ENCODE measurements at regions not wholly inside any gene's neighbourhood (a gene's known extent, or its start where the extent isn't known, plus 50 kb on each side); places are given as distances from the start of the nearest gene placed in this dataset.

DNA sequence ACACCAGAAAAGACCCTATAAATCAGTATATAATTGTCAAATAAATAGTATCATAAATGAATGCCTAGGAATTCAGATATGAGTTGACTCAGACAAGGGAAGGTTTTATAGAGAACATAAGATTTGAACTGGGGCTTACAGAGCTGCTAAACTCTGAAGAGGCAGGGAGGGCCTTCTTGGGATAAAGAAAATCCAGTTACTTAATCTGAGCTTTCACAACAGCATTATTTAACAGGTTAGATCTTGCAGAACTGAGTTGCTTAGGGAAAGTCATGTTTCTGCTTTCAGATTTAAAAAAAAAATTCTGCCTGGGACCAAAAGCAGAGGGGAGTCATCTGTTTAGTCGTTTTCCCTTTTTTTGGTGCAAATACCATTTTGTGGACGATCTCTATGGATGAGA is 594.8 kb upstream of the FZD8 start:
- no TSS peak for BruUV-seq (replicated peaks)

More for the DNA sequence above, 594.8 kb upstream of the FZD8 start:
- Histone ChIP-seq H3K4me2 (ENCODE audit: control insufficient read depth, insufficient read depth) (no peak overlapping the region), H3K27me3 (replicated peaks in 1 of 2; ENCODE audit: control insufficient read depth in 2 of 2, insufficient read depth in 2 of 2, low read length in 1 of 2) (no peaks in the 10 kb centered on the region), H3K27ac (ENCODE audit: control insufficient read depth, insufficient read depth) (no peak overlapping the region), H3K36me3 (ENCODE audit: control insufficient read depth in 2 of 2, insufficient read depth in 2 of 2, low read length in 1 of 2) (no peaks in the 10 kb centered on the region), H3K4me3 (no peak overlapping the region), H3K9ac (ENCODE audit: control insufficient read depth, insufficient read depth, low read length) (no peak overlapping the region), H4K20me1 (ENCODE audit: control insufficient read depth, insufficient read depth) (no peaks in the 10 kb centered on the region), H3K9me3 (replicated peaks; ENCODE audit: control insufficient read depth, insufficient read depth, low read length) (no peaks in the 10 kb centered on the region), H3K4me1 (ENCODE audit: control insufficient read depth, insufficient read depth, low read length) (no peaks in the 10 kb centered on the region), H2AFZ (ENCODE audit: control insufficient read depth, low read depth, low read length) (no peak overlapping the region), H3K79me2 (ENCODE audit: control insufficient read depth, insufficient read depth, low read length) (no peaks in the 10 kb centered on the region)
- ChIA-PET SMC1A (ENCODE audit: uncharacterized antibody, unreplicated experiment) (no interaction called here), RAD21 (ENCODE audit: unreplicated experiment) (no interaction called here), CTCF (no interaction called here), POLR2A (no interaction called here)
- 0% methylated on average over 2 of the region's 2 CpGs for WGBS (ENCODE audit: insufficient coverage, insufficient replicate concordance, low lambda C conversion rate, missing lambda C conversion rate)
- DNase-seq (ENCODE audit: low read depth, low spot score): no peak
- no peak for ATAC-seq
- in situ Hi-C loops (cut with MboI): no loop called here
- no peak for FAIRE-seq
- intact Hi-C loops (cut with micrococcal nuclease; ENCODE audit: unreplicated experiment): no loop called here
- TF ChIP-seq JUND (IDR thresholded peaks at IDR 0.05; ENCODE audit: low read depth, low read length) (no peak), BMI1 (IDR thresholded peaks at IDR 0.05; ENCODE audit: borderline replicate concordance) (no peak), POU2F2 (IDR thresholded peaks at IDR 0.05; ENCODE audit: borderline replicate concordance, low read depth, low read length) (no peak), CBFB (IDR thresholded peaks at IDR 0.05; ENCODE audit: low read depth) (no peak), ZSCAN29 (IDR thresholded peaks at IDR 0.05) (no peak), CHD2 (IDR thresholded peaks at IDR 0.05; ENCODE audit: borderline replicate concordance, low read depth, low read length) (no peak), NFXL1 (IDR thresholded peaks at IDR 0.05; ENCODE audit: borderline replicate concordance) (no peak), SREBF2 (IDR thresholded peaks at IDR 0.05; ENCODE audit: low read length) (no peak), BRCA1 (IDR thresholded peaks at IDR 0.05; ENCODE audit: low read depth, low read length) (no peak), TCF12 (IDR thresholded peaks at IDR 0.05; ENCODE audit: low read depth, low read length) (no peak), HDAC6 (IDR thresholded peaks at IDR 0.05; ENCODE audit: unreplicated experiment) (no peak), EZH2 (IDR thresholded peaks at IDR 0.05; ENCODE audit: borderline replicate concordance, control insufficient read depth, low read depth, low read length) (no peak), ZNF217 (IDR thresholded peaks at IDR 0.05) (no peak)
- TF ChIP-seq, protein P1, sequence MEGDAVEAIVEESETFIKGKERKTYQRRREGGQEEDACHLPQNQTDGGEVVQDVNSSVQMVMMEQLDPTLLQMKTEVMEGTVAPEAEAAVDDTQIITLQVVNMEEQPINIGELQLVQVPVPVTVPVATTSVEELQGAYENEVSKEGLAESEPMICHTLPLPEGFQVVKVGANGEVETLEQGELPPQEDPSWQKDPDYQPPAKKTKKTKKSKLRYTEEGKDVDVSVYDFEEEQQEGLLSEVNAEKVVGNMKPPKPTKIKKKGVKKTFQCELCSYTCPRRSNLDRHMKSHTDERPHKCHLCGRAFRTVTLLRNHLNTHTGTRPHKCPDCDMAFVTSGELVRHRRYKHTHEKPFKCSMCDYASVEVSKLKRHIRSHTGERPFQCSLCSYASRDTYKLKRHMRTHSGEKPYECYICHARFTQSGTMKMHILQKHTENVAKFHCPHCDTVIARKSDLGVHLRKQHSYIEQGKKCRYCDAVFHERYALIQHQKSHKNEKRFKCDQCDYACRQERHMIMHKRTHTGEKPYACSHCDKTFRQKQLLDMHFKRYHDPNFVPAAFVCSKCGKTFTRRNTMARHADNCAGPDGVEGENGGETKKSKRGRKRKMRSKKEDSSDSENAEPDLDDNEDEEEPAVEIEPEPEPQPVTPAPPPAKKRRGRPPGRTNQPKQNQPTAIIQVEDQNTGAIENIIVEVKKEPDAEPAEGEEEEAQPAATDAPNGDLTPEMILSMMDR (IDR thresholded peaks at IDR 0.05 in 2 of 3, conservative IDR thresholded peaks at IDR 0.05 in 1 of 3; ENCODE audit: control insufficient read depth in 2 of 3, extremely low read depth in 1 of 3, insufficient read depth in 1 of 3, low read depth in 3 of 3, low read length in 3 of 3): no peak
- TF ChIP-seq, protein P2, sequence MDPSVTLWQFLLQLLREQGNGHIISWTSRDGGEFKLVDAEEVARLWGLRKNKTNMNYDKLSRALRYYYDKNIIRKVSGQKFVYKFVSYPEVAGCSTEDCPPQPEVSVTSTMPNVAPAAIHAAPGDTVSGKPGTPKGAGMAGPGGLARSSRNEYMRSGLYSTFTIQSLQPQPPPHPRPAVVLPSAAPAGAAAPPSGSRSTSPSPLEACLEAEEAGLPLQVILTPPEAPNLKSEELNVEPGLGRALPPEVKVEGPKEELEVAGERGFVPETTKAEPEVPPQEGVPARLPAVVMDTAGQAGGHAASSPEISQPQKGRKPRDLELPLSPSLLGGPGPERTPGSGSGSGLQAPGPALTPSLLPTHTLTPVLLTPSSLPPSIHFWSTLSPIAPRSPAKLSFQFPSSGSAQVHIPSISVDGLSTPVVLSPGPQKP (IDR thresholded peaks at IDR 0.05; ENCODE audit: low read depth, low read length): no peak
- TF ChIP-seq, protein P3, sequence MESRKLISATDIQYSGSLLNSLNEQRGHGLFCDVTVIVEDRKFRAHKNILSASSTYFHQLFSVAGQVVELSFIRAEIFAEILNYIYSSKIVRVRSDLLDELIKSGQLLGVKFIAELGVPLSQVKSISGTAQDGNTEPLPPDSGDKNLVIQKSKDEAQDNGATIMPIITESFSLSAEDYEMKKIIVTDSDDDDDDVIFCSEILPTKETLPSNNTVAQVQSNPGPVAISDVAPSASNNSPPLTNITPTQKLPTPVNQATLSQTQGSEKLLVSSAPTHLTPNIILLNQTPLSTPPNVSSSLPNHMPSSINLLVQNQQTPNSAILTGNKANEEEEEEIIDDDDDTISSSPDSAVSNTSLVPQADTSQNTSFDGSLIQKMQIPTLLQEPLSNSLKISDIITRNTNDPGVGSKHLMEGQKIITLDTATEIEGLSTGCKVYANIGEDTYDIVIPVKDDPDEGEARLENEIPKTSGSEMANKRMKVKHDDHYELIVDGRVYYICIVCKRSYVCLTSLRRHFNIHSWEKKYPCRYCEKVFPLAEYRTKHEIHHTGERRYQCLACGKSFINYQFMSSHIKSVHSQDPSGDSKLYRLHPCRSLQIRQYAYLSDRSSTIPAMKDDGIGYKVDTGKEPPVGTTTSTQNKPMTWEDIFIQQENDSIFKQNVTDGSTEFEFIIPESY (IDR thresholded peaks at IDR 0.05): no peak
- TF ChIP-seq, protein P4, sequence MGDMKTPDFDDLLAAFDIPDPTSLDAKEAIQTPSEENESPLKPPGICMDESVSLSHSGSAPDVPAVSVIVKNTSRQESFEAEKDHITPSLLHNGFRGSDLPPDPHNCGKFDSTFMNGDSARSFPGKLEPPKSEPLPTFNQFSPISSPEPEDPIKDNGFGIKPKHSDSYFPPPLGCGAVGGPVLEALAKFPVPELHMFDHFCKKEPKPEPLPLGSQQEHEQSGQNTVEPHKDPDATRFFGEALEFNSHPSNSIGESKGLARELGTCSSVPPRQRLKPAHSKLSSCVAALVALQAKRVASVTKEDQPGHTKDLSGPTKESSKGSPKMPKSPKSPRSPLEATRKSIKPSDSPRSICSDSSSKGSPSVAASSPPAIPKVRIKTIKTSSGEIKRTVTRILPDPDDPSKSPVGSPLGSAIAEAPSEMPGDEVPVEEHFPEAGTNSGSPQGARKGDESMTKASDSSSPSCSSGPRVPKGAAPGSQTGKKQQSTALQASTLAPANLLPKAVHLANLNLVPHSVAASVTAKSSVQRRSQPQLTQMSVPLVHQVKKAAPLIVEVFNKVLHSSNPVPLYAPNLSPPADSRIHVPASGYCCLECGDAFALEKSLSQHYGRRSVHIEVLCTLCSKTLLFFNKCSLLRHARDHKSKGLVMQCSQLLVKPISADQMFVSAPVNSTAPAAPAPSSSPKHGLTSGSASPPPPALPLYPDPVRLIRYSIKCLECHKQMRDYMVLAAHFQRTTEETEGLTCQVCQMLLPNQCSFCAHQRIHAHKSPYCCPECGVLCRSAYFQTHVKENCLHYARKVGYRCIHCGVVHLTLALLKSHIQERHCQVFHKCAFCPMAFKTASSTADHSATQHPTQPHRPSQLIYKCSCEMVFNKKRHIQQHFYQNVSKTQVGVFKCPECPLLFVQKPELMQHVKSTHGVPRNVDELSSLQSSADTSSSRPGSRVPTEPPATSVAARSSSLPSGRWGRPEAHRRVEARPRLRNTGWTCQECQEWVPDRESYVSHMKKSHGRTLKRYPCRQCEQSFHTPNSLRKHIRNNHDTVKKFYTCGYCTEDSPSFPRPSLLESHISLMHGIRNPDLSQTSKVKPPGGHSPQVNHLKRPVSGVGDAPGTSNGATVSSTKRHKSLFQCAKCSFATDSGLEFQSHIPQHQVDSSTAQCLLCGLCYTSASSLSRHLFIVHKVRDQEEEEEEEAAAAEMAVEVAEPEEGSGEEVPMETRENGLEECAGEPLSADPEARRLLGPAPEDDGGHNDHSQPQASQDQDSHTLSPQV (IDR thresholded peaks at IDR 0.05): no peak
